Lung microvascular endothelial cell (primary cell): ENCODE measurements at regions not wholly inside any gene's neighbourhood (a gene's known extent, or its start where the extent isn't known, plus 50 kb on each side); places are given as distances from the start of the nearest gene placed in this dataset.

Experiments used
- DNase-seq, 2 donors: peaks; one replicate each; pipeline versions ENCODE4 v3.0.0 to v3.0.0-alpha.2; 2010; ENCODE audit warnings: low read depth in 2 of 2

- DNase-seq, result no peak
Observed at GRCh38 chr10:111440501-111440900, 363.7 kb downstream of the ADRA2A start.

GRCh38 chr10:111445667-111446066 lies 368.8 kb downstream of the ADRA2A start:
- DNase-seq, result no peak

GRCh38 chr10:111446966-111447365 lies 370.1 kb downstream of the ADRA2A start:
- no peak for DNase-seq

GRCh38 chr10:111452153-111452552 lies 375.3 kb downstream of the ADRA2A start:
- DNase-seq, result no peak

- DNase-seq, result no peak
Observed at GRCh38 chr10:111455776-111456426, 379.1 kb downstream of the ADRA2A start.

- no peak for DNase-seq
Observed at GRCh38 chr10:111458256-111458655, 381.4 kb downstream of the ADRA2A start.

GRCh38 chr10:111459967-111460366 lies 383.1 kb downstream of the ADRA2A start:
- DNase-seq, result no peak

- no peak for DNase-seq
Observed at GRCh38 chr10:111472445-111472844, 395.6 kb downstream of the ADRA2A start.

- DNase-seq, result no peak
Observed at GRCh38 chr10:111473361-111473760, 396.5 kb downstream of the ADRA2A start.

GRCh38 chr10:111474786-111475185 lies 398.0 kb downstream of the ADRA2A start:
- no peak for DNase-seq

GRCh38 chr10:111475720-111476119 lies 398.9 kb downstream of the ADRA2A start:
- DNase-seq, result no peak

- DNase-seq, result no peak
Observed at GRCh38 chr10:111478651-111479050, 401.8 kb downstream of the ADRA2A start.

GRCh38 chr10:111479966-111480365 lies 403.1 kb downstream of the ADRA2A start:
- no peak for DNase-seq

GRCh38 chr10:111481261-111481826 lies 404.5 kb downstream of the ADRA2A start:
- DNase-seq, result peak in 1 of 2 donors; percentile 8

- no peak for DNase-seq
Observed at GRCh38 chr10:111481866-111482265, 405.0 kb downstream of the ADRA2A start.

GRCh38 chr10:111482621-111483216 lies 405.9 kb downstream of the ADRA2A start:
- DNase-seq, result no peak

GRCh38 chr10:111485767-111486166 lies 408.9 kb downstream of the ADRA2A start:
- no peak for DNase-seq

GRCh38 chr10:111486346-111486745 lies 409.5 kb downstream of the ADRA2A start:
- DNase-seq, result no peak

- no peak for DNase-seq
Observed at GRCh38 chr10:111488668-111489067, 411.8 kb downstream of the ADRA2A start.

- no peak for DNase-seq
Observed at GRCh38 chr10:111491154-111491553, 414.3 kb downstream of the ADRA2A start.

- DNase-seq, result no peak
Observed at GRCh38 chr10:111493024-111493625, 416.3 kb downstream of the ADRA2A start.

- no peak for DNase-seq
Observed at GRCh38 chr10:111498560-111498959, 421.7 kb downstream of the ADRA2A start.

GRCh38 chr10:111504376-111504775 lies 427.5 kb downstream of the ADRA2A start:
- no peak for DNase-seq
